Endometrial microvascular endothelial cells (primary cell): ENCODE measurements at regions not wholly inside any gene's neighbourhood (a gene's known extent, or its start where the extent isn't known, plus 50 kb on each side); places are given as distances from the start of the nearest gene placed in this dataset.
"Not testable (repeated sequence)": the region's sequence is repeated elsewhere in the genome, so short reads cannot be mapped to it uniquely, and the experiment has no call there.

Source experiments
- in situ Hi-C: cut with HindIII; loops from 2 replicates; pipeline ENCODE4 v1.10.0; 2017; ENCODE audit warnings: low sequenced_read_pairs, low pct_unique_long_range_greater_than_20kb; ENCODE audit errors: inconsistent ontology term

DNA sequence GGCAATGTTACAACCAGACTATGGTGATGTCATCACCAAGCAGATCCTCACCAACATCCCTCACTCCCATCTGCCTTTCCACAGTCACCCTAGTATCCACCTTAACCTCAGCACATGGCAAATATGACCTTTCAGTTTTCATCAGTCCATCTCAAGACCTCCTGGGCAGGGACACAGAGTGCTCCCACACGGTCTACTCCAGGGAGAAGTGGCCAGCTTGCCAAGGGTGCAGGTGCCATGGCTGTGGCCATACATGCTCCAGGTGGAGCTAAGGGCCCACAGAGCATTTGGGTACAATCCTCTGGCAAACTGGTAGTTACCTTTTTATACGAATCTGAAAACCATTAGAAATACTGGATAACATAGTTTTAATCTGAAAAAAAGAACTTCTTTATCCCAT lies 453.1 kb downstream of the ADCYAP1 start:
- in situ Hi-C loops: no loop called here

GRCh38 chr18:1361936-1362335 lies 457.3 kb downstream of the ADCYAP1 start:
- in situ Hi-C loops: no loop called here

DNA sequence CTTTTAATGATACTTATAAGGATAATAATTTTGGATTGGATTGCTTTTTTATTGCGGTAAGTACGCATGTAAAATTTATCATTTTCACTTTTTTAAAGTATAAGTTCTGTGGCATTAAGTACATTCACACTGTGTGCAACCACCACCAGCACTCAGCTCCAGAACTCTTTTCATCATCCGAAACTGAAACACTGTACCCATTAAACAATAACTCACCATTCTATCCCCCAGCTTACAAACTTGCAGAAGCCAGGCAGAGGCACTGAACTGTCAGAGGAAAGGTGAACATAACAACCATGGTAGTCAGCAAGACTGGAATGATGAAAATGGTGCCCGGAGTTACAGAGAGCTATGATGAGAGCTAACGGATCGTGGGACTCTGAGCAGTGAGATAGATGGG lies 465.9 kb downstream of the ADCYAP1 start:
- in situ Hi-C loops: no loop called here

DNA sequence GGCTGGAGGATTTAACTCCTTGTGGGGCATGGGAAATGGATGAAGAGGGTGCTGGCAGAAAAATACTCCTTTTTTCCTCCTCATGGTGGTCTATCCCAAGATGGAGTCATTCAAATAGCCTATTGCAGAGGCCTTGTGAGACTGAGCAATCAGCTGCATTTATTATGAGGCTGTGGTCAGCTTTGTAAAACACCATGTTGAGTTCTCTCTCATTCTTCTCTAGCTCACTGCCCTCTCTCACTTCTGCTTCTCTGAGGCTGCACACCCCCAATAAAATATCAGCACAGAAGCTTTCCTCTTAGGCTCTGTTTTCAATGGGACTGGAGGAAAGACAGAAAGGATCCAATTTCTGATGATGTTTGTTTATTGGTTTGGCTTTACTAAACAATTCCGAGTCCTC lies 467.1 kb downstream of the ADCYAP1 start:
- in situ Hi-C loops: no loop called here

GRCh38 chr18:1383465-1383864 lies 478.8 kb downstream of the ADCYAP1 start:
- in situ Hi-C loops: no loop called here

DNA sequence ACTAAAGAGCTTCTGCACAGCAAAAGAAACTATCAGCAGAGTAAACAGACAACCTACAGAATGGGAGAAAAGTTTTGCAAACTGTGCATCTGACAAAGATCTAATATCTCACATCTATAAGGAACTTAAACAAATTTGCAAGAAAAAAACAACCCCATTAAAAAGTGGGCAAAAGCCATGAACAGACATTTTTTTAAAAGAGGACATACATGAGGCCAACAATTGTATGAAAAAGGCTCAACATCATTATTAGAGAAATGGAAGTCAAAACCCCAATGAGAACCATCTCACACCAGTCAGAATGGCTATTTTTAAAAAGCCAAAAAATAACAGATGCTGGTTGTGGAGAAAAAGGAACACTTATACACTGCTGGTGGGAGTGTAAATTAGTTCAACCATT lies 483.8 kb downstream of the ADCYAP1 start:
- in situ Hi-C loops: not testable (repeated sequence)

DNA sequence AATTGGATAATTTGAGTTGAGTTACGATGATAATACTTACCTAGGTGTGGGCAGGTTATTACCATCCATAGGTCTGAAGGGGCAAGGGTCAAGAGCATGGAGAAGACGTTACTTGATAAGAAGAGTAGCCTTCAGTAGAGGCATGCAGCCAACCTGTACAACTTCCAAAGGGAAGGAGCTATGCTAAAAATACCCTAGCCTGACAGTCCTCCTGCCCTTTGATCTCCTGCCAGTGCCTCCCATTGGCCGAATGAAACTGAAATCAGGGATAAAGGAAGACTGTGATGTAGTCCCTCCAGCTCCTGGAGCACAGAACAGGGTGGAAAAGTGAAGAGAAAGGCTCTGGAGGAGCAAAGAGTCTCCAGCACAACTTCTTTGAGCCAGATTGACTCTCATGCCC lies 487.4 kb downstream of the ADCYAP1 start:
- in situ Hi-C loops: no loop called here

DNA sequence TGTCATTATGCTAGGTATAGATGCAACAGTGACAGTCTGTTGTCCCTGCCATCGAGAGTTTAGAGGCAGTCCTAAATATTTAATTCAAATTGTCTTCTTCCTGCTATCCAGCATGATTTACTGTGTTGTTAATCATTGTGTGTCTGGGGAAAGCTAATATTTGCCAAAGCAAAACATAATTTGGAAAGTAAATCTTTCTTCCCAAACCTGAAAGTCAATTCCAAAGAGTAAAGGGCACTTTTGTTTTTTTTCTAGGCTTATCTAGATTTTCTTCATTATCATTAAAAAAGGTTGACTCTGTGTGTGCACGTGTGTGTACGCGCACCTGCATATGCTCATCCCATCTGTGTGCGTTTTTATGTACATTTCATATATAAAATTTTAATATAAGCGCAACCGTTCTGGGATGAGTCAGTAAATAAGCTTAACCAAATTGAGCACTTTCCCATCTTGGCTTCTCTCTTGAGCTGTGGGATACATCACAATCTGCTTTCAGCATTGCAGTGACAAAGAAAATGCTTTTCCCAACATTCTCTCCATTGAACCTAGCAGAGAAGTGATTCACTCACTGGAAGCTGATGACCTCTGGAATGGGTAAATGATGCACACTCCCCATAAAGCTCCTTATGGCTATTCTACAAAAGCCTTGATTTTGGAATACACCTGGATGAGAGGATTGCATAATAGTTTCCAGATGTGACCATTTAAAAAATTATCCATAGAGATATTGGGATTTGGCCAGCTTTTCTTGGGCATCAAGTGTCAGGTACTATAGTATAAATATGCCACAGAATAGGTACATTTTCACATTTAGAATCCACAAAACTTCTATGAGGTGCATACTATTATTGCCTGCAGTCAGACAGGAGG lies 488.4 kb downstream of the ADCYAP1 start:
- in situ Hi-C loops: no loop called here

- in situ Hi-C loops: no loop called here
Measured at GRCh38 chr18:1393929-1394328, 489.3 kb downstream of the ADCYAP1 start.

DNA sequence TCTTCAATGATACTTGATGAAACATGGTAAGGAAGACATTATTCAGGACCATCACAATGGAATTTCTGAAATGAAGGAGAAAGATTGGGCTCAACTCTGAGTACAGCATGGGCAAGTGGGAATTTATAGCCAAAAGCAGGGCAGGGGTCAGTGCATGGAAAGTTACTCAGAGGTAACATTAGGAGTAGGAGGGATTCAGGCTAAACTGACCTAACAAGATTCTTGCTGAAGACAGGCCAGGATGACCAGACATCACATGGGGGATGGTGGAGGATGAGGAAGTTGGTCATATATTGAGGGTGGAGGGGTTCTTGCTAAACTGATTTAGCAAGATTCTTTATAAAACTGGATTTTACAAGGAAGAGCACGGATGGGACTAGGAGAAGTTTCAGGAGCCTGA lies 489.8 kb downstream of the ADCYAP1 start:
- in situ Hi-C loops: no loop called here

DNA sequence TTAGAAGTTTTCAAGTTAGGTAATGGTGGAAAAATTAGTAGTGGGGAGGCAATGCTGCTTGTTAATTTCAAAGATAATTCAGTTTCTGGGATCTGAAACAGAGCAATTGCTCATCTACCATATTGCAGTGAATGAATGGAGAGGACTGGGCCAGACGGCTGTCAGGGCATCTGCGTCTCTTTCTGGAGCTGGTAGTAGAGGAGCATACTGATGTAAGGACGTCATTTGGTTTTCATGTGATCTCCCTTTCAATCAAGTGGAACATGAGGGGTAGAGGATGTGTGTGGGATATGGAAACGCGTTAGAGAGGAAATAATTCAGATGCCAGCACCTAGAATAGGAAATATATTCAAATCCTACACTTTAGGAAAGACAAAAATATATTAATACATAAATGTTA lies 490.3 kb downstream of the ADCYAP1 start:
- in situ Hi-C loops: no loop called here

DNA sequence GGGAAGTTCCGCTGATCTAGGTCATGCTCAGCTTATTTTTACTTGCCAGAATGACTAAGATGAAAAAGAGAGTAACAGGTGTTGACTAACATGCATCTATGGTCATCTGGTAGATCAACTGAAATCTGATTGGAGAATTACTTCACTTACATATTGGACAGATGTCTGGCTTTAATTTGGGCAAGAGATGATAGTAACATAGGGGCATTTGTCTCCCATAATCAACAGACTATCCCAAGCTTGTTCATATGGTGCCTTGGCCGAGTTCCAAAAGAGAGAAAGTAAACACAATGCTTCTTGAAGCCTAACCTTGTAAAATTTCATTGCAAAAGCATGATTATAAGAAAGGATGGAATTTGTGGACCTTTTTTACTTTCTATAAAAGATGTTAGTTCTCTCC lies 503.7 kb downstream of the ADCYAP1 start:
- in situ Hi-C loops: no loop called here

- in situ Hi-C loops: no loop called here
Measured at GRCh38 chr18:1412655-1413322, 508.1 kb downstream of the ADCYAP1 start.

DNA sequence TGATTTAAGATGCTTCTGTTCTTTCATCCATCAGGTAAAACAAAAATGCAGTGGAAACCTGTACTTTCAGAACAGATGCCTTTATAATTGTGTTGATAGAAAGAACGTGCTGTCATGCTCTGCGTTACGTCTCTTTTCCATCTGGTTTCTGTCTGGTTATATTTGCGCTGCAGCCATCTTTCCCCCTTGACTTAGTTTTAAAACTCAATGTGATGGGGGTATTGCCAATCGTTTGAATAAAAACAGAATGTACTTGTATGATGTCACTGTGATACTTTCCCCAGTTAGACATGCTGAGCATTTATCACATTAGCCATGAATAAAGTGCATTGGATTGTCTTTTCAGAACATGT lies 508.6 kb downstream of the ADCYAP1 start:
- in situ Hi-C loops: no loop called here

DNA sequence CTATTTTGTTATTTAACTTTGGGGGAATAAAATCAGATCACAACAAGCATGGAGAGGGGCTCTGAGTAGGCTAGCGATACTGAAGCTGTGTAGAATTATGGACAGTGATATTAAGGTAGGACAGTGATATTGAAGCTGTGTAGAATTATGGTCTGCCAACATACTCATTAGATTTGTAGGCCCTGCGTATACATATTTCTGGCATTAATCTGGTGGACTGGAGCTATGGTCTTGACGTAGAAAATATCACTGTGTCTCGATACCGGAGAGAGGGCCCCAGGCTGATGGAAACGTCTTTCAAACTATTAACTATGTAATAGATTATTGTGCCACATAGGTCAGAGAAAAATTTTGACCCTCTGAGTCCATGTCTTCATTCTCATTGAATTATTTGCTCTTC lies 511.4 kb downstream of the ADCYAP1 start:
- in situ Hi-C loops: no loop called here

- in situ Hi-C loops: no loop called here
Measured at GRCh38 chr18:1421502-1421901, 516.8 kb downstream of the ADCYAP1 start.

- in situ Hi-C loops: no loop called here
Measured at GRCh38 chr18:1422634-1423033, 518.0 kb downstream of the ADCYAP1 start.

GRCh38 chr18:1425679-1426078 lies 521.0 kb downstream of the ADCYAP1 start:
- in situ Hi-C loops: no loop called here

DNA sequence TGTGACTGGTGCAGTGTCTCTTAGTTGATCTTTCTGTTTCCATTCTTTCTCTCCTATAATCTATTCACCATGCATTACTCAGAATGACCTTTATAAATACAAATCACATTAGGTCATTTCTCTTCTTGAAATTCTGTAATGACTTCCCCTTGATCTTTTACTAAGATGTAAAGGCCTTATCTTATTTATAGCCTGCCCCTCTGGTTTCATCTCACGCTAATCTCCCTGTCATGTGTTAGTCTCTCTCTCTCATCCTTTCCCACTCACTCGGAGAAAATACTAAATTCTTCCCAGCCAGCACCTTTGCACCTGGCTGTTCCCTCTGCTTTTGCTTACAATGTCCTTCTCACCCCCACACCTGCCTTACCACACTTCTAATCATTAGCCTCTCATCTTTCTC lies 530.8 kb downstream of the ADCYAP1 start:
- in situ Hi-C loops: no loop called here

DNA sequence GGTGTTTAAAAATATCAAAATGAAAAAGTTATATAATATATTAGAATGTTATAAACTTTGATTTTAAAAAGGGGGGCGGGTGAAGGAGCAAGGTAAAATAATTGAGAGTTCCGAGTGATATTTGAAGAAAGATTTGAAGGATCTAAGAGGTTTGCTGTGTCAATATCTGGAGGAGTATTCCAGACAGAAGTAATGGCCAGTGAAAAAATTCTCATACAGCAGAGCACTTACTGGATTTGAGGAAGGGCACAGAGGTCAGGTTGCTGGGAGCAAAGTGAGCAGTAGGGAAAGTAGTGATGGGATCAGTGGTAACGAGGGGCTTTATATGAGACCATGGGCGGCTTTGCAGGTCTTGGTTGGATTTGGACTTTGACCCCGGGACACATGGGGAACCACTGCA lies 531.5 kb downstream of the ADCYAP1 start:
- in situ Hi-C loops: no loop called here
